ENCODE measurements at regions not wholly inside any gene's neighbourhood (a gene's known extent, or its start where the extent isn't known, plus 50 kb on each side); places are given as distances from the start of the nearest gene placed in this dataset.
A peak's percentile ranks its signal among the peaks of the same experiment; 100 is the strongest.

GRCh38 chr1:223445402-223445801, 52.2 kb downstream of the CCDC185 start:
- DNase-seq: no peak

GRCh38 chr1:223453902-223454301, 60.7 kb downstream of the CCDC185 start:
- DNase-seq: no peak

DNA sequence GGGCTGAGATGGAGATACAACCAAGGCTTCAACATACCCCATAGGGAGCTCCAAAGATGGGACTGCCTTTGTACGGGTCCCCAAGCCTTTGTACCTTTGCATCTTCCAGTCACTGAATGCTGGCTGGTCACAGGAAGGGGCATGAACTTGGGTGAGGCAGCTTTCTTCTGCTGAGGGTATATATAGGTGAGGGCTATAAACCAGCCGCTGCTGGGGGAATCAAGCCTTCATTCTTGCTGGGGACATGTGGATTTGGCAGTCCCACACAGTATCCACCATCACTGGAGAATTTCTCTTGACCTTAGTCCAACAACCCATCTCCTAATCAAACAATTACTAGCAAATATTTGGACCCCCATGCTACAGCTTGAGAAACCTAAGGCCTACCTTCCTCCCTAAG, 61.7 kb downstream of the CCDC185 start:
- DNase-seq: no peak

- DNase-seq: no peak
These were observed 62.3 kb downstream of the CCDC185 start for GRCh38 chr1:223455470-223455869.

DNA sequence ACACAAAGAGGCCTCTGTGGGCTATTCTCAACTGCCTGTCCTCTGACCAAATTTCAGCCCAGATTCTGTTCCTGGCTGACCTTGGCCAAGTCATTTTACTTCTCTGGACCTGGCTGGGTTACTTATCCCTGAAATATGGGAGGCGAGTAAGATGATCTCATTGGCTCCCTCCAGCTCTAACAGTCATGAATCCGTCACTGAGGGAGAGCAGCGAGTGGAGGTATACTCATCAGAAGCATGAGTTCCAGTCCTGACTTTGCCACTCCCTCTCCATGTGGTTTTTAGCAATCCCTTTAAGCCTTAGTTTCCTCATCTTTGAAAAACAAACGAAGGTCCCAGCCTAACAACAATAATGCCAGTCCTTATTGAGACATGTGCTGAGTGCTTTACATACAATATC, 63.5 kb downstream of the CCDC185 start:
- DNase-seq: no peak

DNA sequence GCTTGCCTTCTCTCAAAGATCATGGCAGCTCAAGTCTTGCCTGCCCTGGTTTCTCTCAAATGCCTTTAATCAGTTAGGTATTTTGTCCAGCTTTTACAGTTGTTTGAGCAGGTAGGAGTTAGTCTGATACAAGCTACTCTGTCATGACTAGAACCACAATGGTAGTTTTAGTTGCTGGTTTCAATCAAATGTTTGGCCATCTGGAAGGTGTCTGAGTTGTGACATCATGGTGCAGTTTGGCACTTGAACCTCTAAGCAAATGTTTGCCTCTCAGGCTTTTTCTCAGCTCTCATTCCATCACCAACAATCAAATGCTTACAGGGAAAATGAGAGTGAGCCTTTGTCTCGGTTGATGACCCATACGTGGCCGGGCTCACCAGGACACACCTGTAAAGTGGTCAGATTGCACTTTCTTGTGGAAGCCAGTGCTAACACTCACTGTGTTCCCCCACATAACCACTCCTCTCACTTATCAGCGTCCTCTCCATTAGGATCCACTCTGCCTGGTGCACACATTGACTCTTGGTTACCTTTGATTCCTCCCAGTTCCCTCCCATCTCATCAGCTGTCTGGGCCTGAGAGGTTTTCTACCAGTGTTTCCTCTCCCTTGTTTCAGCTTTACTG, 67.5 kb downstream of the CCDC185 start:
- no peak for DNase-seq

DNA sequence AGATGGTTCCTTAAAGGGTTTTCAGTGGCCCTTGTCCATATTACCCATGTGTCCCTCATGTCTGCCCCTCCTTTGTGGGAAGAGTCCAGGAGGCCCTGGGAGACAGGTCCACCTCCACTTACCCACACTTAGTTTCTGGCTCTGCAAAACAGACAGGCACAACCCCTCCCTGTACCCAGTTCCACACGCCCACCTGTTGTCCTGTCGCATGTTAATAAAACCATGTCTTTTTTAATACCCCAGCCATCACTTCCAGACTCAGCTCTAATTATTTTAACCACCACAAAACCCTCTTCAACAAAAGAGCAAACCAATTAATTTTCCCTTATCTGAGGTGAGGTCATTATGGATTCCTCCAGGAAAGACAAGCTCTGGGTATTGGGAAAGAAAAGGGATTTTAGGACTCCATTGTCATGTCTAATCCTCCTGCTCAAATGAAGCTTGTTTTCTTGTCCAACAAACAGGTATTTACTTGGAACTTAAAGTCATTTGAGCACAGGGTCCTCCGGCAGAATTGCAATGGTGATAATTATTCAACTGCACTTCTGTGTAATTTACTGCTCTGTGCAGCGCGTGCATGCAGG, 68.9 kb downstream of the CCDC185 start:
- no peak for DNase-seq

DNA sequence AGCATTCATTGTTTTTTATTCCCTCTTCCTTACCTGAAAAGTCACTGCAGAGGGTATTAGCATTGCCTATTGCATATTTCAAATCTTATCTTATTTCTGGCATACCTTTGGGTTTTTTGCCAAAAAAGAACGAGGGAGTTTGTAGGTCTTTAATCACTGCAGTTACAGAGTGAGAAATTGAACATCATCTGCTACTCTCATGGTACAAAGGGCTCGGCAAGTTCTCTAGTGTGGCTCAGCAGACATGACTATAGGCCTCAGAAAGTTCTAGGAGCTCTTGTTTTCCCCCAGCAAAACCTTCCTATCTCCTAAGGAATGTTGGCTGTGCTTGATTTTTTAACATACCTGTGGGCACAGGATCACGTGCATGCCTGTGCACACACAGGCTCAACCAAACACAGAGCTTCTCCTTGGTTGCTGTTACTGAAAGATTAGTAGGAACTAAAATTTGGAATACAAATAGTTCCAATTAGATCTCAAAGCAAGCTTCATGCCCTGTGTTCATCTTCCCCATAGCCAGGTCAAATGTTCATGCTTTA, 69.7 kb downstream of the CCDC185 start:
- DNase-seq: no peak

GRCh38 chr1:223466151-223466550, 72.9 kb downstream of the CCDC185 start:
- no peak for DNase-seq

GRCh38 chr1:223471566-223471965, 78.4 kb downstream of the CCDC185 start:
- no peak for DNase-seq

DNA sequence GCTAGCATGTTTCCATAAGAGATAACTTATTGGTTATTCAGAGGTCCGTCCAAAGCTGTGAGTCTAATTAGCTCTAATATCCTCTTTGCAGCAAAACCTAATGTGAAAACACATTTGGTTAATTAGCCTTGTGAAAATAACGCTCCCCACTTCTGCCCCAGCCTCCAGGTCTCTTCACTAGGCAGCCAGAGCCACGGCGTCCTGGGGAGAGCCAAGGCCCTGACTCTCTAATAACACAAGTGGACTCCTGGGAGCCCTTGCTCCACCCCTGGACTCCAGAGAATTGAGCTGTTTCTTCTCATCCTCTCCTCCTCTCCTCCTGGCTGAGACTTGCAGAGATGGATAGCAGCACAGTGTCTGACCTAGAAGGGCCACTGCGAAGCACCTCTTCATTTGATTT, 78.8 kb downstream of the CCDC185 start:
- no peak for DNase-seq

- no peak for DNase-seq
These were observed 80.6 kb downstream of the CCDC185 start for GRCh38 chr1:223473601-223474344.

DNA sequence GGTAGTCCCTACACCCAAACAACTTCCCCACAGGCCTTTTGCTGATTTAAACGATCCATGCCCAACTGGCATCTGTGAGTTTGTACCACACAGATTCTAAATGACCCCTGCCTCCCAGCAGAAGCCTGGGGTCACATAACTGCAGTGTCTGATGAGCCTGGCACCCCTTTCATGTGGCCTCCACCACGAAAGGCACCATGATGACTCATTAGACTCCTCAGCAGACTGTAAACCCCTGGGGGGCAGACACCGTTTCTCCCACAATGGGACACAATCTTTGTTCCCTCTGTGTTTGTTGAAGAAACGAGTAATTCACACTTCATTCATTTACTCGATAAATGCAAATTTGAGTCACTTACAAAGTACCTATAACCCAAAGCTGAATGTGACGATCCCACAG, 81.6 kb downstream of the CCDC185 start:
- no peak for DNase-seq

DNA sequence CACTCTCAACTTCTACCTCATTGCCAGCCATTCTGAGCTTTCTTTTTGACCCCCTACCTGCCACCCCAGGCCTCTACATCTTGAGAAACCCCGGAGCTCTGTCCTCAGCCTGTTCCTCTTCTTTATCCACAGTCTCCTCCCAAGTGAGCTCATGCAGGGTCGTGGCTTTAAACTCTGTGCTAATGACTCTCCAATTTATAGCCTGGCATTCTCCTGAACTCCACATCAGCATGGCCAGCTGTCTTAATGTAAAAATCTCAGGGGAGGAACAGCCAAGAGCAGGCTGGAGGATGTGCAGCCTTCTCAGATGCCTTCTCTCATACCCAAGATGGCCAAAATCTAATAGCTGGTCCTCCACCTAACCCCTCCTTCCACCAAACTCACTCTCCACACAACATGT, 84.2 kb downstream of the CCDC185 start:
- no peak for DNase-seq

- peak in 1 of 5 experiments; percentile 10 for DNase-seq
These were observed 85.4 kb downstream of the CCDC185 start for GRCh38 chr1:223478606-223479005.

DNA sequence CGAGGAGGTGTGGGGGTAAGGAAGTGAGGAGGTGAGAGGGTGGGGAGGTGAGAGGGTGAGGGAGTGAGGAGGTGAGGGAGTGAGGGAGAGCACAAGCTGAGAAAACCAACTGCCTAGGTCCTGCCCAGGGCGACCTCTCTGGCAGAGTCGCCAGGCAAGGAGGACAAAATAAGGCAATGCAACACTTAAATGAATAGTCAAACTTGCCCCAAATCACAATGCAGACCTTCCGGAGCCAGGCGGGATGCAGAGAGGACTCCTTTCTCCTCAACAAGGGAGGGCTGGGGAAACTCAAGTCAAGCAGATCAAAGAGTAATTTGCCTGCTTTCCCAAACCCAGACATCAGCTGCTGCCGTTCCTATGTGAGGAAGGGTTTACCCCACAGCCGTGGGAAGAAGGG, 86.0 kb downstream of the CCDC185 start:
- no peak for DNase-seq

DNA sequence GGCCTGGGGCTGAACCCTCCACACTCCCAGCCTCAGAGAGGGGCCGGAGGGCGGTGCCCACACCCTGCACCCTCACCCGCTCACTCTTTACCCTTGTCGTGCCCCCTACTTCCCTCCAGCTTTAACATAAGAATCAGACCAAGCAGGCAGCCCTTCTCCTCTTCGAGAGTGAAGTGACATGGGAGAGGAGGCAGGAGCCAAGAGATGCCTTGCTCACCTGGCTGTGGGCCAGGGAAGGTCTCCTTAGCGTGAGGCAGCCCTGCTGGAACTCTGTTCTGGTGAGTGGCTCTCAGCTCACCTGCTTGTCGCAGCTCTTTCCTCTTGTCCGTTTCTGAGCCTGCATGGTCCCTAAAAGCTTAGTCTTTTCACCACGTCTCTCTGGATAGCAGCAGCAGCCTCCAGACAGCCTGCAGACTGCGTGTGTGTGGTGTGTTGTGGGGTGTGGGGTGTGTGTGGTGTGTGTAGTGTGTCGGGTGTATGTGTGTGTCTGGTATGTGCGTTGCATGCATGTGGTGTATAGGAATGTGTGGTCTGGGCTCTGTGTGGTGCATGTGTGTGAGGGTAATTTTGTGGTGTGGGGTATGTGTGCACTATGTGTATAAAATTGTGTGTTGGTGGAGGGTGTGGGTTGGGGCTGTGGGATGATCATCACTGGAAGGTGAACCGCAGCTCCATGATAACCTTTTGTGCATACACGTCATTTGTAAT, 86.7 kb downstream of the CCDC185 start:
- no peak for DNase-seq

DNA sequence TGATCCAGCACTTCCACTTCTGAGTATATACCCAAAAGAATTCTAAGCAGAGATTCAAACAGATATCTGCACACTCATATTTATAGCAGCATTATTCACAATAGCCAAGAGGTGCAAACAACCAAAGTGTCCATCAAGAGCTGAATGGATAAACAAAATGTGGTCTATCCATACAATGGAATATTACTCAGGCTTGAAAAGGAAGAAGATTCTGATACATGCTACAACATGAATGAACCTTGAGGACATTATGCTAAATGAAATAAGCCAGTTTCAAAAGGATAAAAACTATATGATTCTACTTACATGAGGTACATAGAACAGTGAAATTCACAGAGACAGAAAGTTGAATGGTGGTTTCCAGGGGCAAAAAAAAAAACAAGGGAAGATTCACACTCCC, 88.9 kb downstream of the CCDC185 start:
- DNase-seq: no peak

DNA sequence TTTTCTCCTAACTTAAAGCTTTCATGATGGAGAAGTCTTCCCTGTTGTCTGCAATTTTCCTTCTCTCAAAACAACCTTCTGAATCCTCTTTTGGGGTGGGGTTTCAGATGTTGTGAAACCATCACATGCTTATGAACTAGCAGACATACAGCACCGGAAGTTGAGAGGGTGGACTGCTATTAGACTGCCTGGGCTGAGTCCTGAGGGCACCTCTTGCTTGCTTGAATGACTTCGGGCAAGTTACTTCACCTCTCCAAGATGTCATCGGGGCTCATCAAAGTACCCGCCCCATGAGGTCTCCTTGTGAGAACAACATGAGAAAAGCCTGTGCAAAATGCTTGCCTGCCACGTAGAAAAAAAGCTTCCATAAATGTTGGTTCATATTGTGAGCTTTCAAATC, 89.6 kb downstream of the CCDC185 start:
- DNase-seq: peak in 1 of 5 experiments; percentile 50

DNA sequence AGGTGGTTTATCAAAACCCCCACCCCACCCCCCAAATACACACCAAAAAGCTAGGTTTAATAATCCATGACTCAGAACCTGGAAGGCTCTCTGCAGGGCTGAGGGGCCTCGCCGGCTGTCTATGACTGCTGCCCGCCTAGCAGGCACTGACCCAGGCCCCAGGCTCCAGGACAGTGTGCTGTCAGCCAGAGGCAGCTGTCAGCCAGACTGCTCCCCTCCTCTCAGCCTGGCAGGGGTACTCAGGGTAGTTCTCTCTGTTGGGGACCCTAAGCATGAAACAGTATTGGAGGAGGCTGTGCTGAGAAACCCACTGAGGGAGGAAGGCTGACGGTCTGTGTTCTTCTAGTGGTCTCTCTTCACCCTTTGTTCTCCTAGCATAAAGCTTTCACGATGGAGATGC, 90.3 kb downstream of the CCDC185 start:
- no peak for DNase-seq

DNA sequence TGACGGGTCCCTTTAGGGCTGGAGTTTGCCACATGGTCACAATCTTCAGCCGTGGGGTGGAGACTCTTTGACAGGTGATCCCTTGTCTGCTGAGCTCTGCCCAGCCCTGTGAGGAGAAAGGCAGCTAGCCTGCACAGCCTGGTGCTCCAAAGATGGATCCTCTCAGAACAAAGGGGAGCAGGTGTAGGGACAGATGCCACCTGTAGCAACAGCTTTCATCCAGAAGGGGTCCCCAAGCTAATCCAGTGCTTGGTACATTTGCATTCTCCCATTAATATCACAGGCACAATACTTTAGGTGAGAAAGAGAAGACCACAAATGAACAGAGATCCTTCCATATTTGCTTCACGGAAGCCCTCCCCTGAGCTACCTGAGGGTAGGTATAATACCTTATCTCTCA, 93.2 kb downstream of the CCDC185 start:
- DNase-seq: peak in 1 of 5 experiments; percentile 8

- no peak for DNase-seq
These were observed 94.0 kb downstream of the CCDC185 start for GRCh38 chr1:223486932-223487886.

Data from T-helper 2 cell (primary cell).